HUES64 (cell line): ENCODE measurements at regions not wholly inside any gene's neighbourhood (a gene's known extent, or its start where the extent isn't known, plus 50 kb on each side); places are given as distances from the start of the nearest gene placed in this dataset.
"Not testable (repeated sequence)": the region's sequence is repeated elsewhere in the genome, so short reads cannot be mapped to it uniquely, and the experiment has no call there.

Experiments used
- H3K27ac ChIP-seq: 2 replicates; pipeline ENCODE4 v1.7.0; 2013; ENCODE audit warnings: low read depth, low read length, inconsistent platforms
- H3K27me3 ChIP-seq: 2 replicates; pipeline ENCODE4 v1.6.1; 2013; ENCODE audit warnings: mild to moderate bottlenecking, low read length; ENCODE audit not compliant: insufficient read depth
- H3K36me3 ChIP-seq: 2 replicates; pipeline ENCODE4 v1.6.1; 2013; ENCODE audit warnings: mild to moderate bottlenecking, low read length; ENCODE audit not compliant: insufficient read depth
- H3K4me1 ChIP-seq: 2 replicates; pipeline ENCODE4 v1.6.1; 2013; ENCODE audit warnings: mild to moderate bottlenecking, low read length, moderate library complexity; ENCODE audit not compliant: insufficient read depth
- H3K4me3 ChIP-seq: 2 replicates; pipeline ENCODE4 v1.5.1; 2013; ENCODE audit warnings: mild to moderate bottlenecking, low read length, moderate library complexity
- H3K9ac ChIP-seq: 2 replicates; pipeline ENCODE4 v1.6.1; 2013; ENCODE audit warnings: mild to moderate bottlenecking, low read depth, low read length
- H3K9me3 ChIP-seq: 2 replicates; pipeline ENCODE4 v1.6.1; 2013; ENCODE audit warnings: low read depth, low read length; ENCODE audit not compliant: insufficient read depth
- WGBS: fragments of 150-250, 120-280 bp; methylation state at CpG from one replicate; pipeline ENCODE4 v1.1.7; 2013; ENCODE audit warnings: missing lambda C conversion rate; 5-methylcytosine and 5-hydroxymethylcytosine counted together

GRCh38 chr20:30497191-30497590, 760.3 kb upstream of the DEFB115 start:
- not testable (repeated sequence) for H3K27me3 ChIP-seq, H3K27ac ChIP-seq, H3K9ac ChIP-seq, H3K9me3 ChIP-seq, H3K36me3 ChIP-seq, H3K4me3 ChIP-seq
- 95% methylated on average over 15 of the region's 15 CpGs for WGBS
- peaks cover 14% of the 10 kb centered on the region; the same call in 1 of the 2 replicates for H3K4me1 ChIP-seq

GRCh38 chr20:30499123-30499522, 758.3 kb upstream of the DEFB115 start:
- 33% methylated on average over 1 of the region's 1 CpG for WGBS
- peak overlapping the region; percentile 76; the same call in 1 of the 2 replicates for H3K27ac ChIP-seq
- H3K27me3 ChIP-seq = no peaks in the 10 kb centered on the region; the same call in 1 of the 2 replicates
- peaks cover 14% of the 10 kb centered on the region; the same call in 1 of the 2 replicates for H3K4me1 ChIP-seq
- peak overlapping the region; percentile 41 for H3K4me3 ChIP-seq
- no peaks in the 10 kb centered on the region for H3K36me3 ChIP-seq
- H3K9me3 ChIP-seq = no peaks in the 10 kb centered on the region; the same call in 1 of the 2 replicates
- H3K9ac ChIP-seq = peak overlapping the region; percentile 64; the same call in 1 of the 2 replicates

GRCh38 chr20:30499716-30500446, 757.6 kb upstream of the DEFB115 start:
- peak overlapping the region; percentile 76; the same call in 1 of the 2 replicates for H3K27ac ChIP-seq
- H3K4me3 ChIP-seq = peak overlapping the region; percentile 41
- not testable (repeated sequence) for H3K27me3 ChIP-seq, H3K9me3 ChIP-seq, H3K36me3 ChIP-seq
- H3K9ac ChIP-seq = peak overlapping the region; percentile 64; the same call in 1 of the 2 replicates
- 18% methylated on average over 15 of the region's 26 CpGs for WGBS
- H3K4me1 ChIP-seq = peaks cover 14% of the 10 kb centered on the region; the same call in 1 of the 2 replicates

- H3K4me1 ChIP-seq = peaks cover 14% of the 10 kb centered on the region; the same call in 1 of the 2 replicates
- 21% methylated on average over 8 of the region's 11 CpGs for WGBS
- H3K4me3 ChIP-seq = peak overlapping the region; percentile 41
- H3K9ac ChIP-seq, H3K27me3 ChIP-seq, H3K36me3 ChIP-seq, H3K9me3 ChIP-seq: not testable (repeated sequence)
- peak overlapping the region; percentile 76; the same call in 1 of the 2 replicates for H3K27ac ChIP-seq
These were observed 757.0 kb upstream of the DEFB115 start for GRCh38 chr20:30500447-30500820.

- no peak overlapping the region for H3K4me3 ChIP-seq
- 82% methylated on average over 23 of the region's 23 CpGs for whole genome bisulfite sequencing
These were observed 756.5 kb upstream of the DEFB115 start for GRCh38 chr20:30500829-30501440.

GRCh38 chr20:30502670-30503069, 754.8 kb upstream of the DEFB115 start:
- Histone ChIP-seq H3K27ac (no peak overlapping the region), H3K9ac (no peak overlapping the region)

More at GRCh38 chr20:30500829-30501440, 756.5 kb upstream of the DEFB115 start:
- Histone ChIP-seq H3K4me1 (peaks cover 14% of the 10 kb centered on the region; the same call in 1 of the 2 replicates), H3K9me3 (no peaks in the 10 kb centered on the region; the same call in 1 of the 2 replicates), H3K9ac (no peak overlapping the region), H3K27me3 (no peaks in the 10 kb centered on the region; the same call in 1 of the 2 replicates), H3K36me3 (no peaks in the 10 kb centered on the region), H3K27ac (no peak overlapping the region)

GRCh38 chr20:30503204-30503603, 754.3 kb upstream of the DEFB115 start:
- not testable (repeated sequence) for H3K27me3 ChIP-seq, H3K4me3 ChIP-seq, H3K9ac ChIP-seq, H3K9me3 ChIP-seq, H3K36me3 ChIP-seq, H3K27ac ChIP-seq
- peaks cover 14% of the 10 kb centered on the region; the same call in 1 of the 2 replicates for H3K4me1 ChIP-seq
- 76% methylated on average over 1 of the region's 1 CpG for WGBS

More at GRCh38 chr20:30502670-30503069, 754.8 kb upstream of the DEFB115 start:
- Histone ChIP-seq H3K27me3 (no peaks in the 10 kb centered on the region; the same call in 1 of the 2 replicates), H3K9me3 (no peaks in the 10 kb centered on the region; the same call in 1 of the 2 replicates), H3K4me1 (peaks cover 14% of the 10 kb centered on the region; the same call in 1 of the 2 replicates), H3K36me3 (no peaks in the 10 kb centered on the region), H3K4me3 (no peak overlapping the region)

GRCh38 chr20:30503992-30504570, 753.4 kb upstream of the DEFB115 start:
- no peak overlapping the region for H3K27ac ChIP-seq
- no peaks in the 10 kb centered on the region for H3K36me3 ChIP-seq
- 88% methylated on average over 3 of the region's 3 CpGs for WGBS
- no peak overlapping the region for H3K4me3 ChIP-seq
- H3K9ac ChIP-seq = no peak overlapping the region
- no peaks in the 10 kb centered on the region; the same call in 1 of the 2 replicates for H3K27me3 ChIP-seq
- peaks cover 5% of the 10 kb centered on the region; the same call in 1 of the 2 replicates for H3K4me1 ChIP-seq
- no peaks in the 10 kb centered on the region; the same call in 1 of the 2 replicates for H3K9me3 ChIP-seq

GRCh38 chr20:30505566-30505965, 751.9 kb upstream of the DEFB115 start:
- H3K4me3 ChIP-seq = no peak overlapping the region
- no peaks in the 10 kb centered on the region for H3K36me3 ChIP-seq
- no peaks in the 10 kb centered on the region for H3K4me1 ChIP-seq
- 84% methylated on average over 8 of the region's 9 CpGs for WGBS
- H3K27me3 ChIP-seq = no peaks in the 10 kb centered on the region; the same call in 1 of the 2 replicates
- no peak overlapping the region for H3K27ac ChIP-seq
- no peak overlapping the region for H3K9ac ChIP-seq
- no peaks in the 10 kb centered on the region; the same call in 1 of the 2 replicates for H3K9me3 ChIP-seq

- H3K4me1 ChIP-seq = no peaks in the 10 kb centered on the region
These were observed 751.4 kb upstream of the DEFB115 start for GRCh38 chr20:30506100-30506499.

GRCh38 chr20:30508382-30508781, 749.1 kb upstream of the DEFB115 start:
- not testable (repeated sequence) for H3K9ac ChIP-seq, H3K36me3 ChIP-seq, H3K27ac ChIP-seq, H3K27me3 ChIP-seq, H3K4me3 ChIP-seq, H3K4me1 ChIP-seq
- WGBS = 97% methylated on average over 17 of the region's 21 CpGs
- peaks cover 10% of the 10 kb centered on the region; the same call in 1 of the 2 replicates for H3K9me3 ChIP-seq

More at GRCh38 chr20:30506100-30506499, 751.4 kb upstream of the DEFB115 start:
- no peak overlapping the region for H3K9ac ChIP-seq
- WGBS = 44% methylated on average over 11 of the region's 18 CpGs
- H3K27me3 ChIP-seq = no peaks in the 10 kb centered on the region; the same call in 1 of the 2 replicates
- no peaks in the 10 kb centered on the region; the same call in 1 of the 2 replicates for H3K9me3 ChIP-seq
- no peak overlapping the region for H3K4me3 ChIP-seq
- no peak overlapping the region for H3K27ac ChIP-seq
- no peaks in the 10 kb centered on the region for H3K36me3 ChIP-seq
